ENCODE measurements at regions not wholly inside any gene's neighbourhood (a gene's known extent, or its start where the extent isn't known, plus 50 kb on each side); places are given as distances from the start of the nearest gene placed in this dataset.

DNA sequence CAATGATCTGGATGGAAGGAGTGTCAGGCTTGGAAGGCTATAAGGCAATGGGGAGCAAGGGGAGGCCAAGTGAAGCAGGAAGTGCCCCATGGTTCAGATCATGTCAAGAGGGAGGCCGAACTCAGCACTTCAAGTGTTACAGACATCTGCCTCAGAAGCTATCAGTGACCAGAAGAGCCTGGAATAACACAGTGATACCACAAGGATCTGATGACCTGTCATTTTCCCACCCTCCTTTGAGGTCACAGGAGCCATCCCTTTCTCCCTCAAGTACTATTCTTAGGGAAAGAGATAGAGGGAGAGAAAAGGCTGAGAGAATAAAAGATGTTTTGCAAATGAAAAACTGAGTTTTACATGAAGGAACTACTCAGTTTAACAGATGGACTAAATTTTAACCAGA, 454.8 kb downstream of the CSNK1G3 start:
- no peaks in the 10 kb centered on the region for H3K36me3 Mint-ChIP-seq
- peaks cover 0 to 4% (median 3%) of the 10 kb centered on the region in 3 donors for H3K27me3 Mint-ChIP-seq (ENCODE audit: low read depth in 3 of 3)
- H4K20me1 ChIP-seq (ENCODE audit: insufficient read depth, low read length) = no peaks in the 10 kb centered on the region
- no peaks in the 10 kb centered on the region for H3K4me1 Mint-ChIP-seq
- no peaks in the 10 kb centered on the region for H3K4me1 ChIP-seq (ENCODE audit: control insufficient read depth in 1 of 2, insufficient read depth in 2 of 2, low read length in 2 of 2)
- no peak overlapping the region for H3K4me3 Mint-ChIP-seq
- intact Hi-C loops (cut with micrococcal nuclease) = no loop called here
- H3K9me3 Mint-ChIP-seq = peaks cover under 1 to 13% (median 6%) of the 10 kb centered on the region in 7 donors
- TF ChIP-seq, protein P1, sequence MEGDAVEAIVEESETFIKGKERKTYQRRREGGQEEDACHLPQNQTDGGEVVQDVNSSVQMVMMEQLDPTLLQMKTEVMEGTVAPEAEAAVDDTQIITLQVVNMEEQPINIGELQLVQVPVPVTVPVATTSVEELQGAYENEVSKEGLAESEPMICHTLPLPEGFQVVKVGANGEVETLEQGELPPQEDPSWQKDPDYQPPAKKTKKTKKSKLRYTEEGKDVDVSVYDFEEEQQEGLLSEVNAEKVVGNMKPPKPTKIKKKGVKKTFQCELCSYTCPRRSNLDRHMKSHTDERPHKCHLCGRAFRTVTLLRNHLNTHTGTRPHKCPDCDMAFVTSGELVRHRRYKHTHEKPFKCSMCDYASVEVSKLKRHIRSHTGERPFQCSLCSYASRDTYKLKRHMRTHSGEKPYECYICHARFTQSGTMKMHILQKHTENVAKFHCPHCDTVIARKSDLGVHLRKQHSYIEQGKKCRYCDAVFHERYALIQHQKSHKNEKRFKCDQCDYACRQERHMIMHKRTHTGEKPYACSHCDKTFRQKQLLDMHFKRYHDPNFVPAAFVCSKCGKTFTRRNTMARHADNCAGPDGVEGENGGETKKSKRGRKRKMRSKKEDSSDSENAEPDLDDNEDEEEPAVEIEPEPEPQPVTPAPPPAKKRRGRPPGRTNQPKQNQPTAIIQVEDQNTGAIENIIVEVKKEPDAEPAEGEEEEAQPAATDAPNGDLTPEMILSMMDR (IDR thresholded peaks at IDR 0.05) = no peak
- H3K9ac ChIP-seq (ENCODE audit: insufficient read depth, low read length, poor library complexity, severe bottlenecking) = no peak overlapping the region
- H3K4me2 ChIP-seq (replicated peaks; ENCODE audit: extremely low read depth, low read length, poor library complexity, severe bottlenecking) = no peak overlapping the region
- H3K27ac Mint-ChIP-seq = no peak overlapping the region
- no peaks in the 10 kb centered on the region for H3K27me3 ChIP-seq (ENCODE audit: control insufficient read depth in 2 of 2, insufficient read depth in 2 of 2, low read length in 2 of 2)
- no peak overlapping the region for H2AFZ ChIP-seq (ENCODE audit: insufficient read depth, low read depth, low read length, poor library complexity, severe bottlenecking)
- no peaks in the 10 kb centered on the region for H3K36me3 ChIP-seq (replicated peaks in 1 of 2; ENCODE audit: control insufficient read depth in 1 of 2, insufficient read depth in 2 of 2, low read length in 2 of 2)
- DNase-seq = no peak
- peaks cover 4 to 13% of the 10 kb centered on the region in 2 donors for H3K9me3 ChIP-seq (replicated peaks in 1 of 2; ENCODE audit: control insufficient read depth in 1 of 2, insufficient read depth in 1 of 2, low read length in 2 of 2)
- no peak overlapping the region for H3K4me3 ChIP-seq (replicated peaks in 1 of 3; ENCODE audit: low read depth in 2 of 3, low read length in 3 of 3)
- no peak overlapping the region for H3K27ac ChIP-seq (ENCODE audit: low read depth in 1 of 2, low read length in 2 of 2)
- H3K79me2 ChIP-seq (ENCODE audit: insufficient read depth, low read length) = no peaks in the 10 kb centered on the region
- 100% methylated on average over 1 of the region's 1 CpG for WGBS (ENCODE audit: insufficient coverage)

DNA sequence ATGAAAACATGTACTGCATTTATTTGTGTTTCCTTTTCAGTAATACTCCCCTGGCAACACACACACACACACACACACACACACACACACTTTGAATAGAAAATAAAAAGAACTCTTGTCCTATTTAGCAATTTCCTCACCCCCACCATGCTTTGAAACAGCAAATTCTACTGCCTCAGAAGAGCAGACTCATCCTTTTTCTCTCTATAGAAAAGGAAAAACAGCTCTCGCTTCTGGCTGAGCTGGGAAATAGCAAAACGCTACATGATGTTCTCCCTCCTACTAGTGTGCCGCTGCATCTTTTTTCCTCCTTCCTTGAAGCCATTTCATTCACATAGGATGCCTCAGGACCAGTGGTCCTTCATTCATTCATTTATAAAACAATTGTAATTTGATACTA, 453.6 kb downstream of the CSNK1G3 start:
- Histone ChIP-seq H3K27me3 (ENCODE audit: control insufficient read depth in 2 of 2, insufficient read depth in 2 of 2, low read length in 2 of 2) (no peaks in the 10 kb centered on the region), H3K36me3 (replicated peaks in 1 of 2; ENCODE audit: control insufficient read depth in 1 of 2, insufficient read depth in 2 of 2, low read length in 2 of 2) (no peaks in the 10 kb centered on the region), H3K79me2 (ENCODE audit: insufficient read depth, low read length) (no peaks in the 10 kb centered on the region), H3K4me1 (ENCODE audit: control insufficient read depth in 1 of 2, insufficient read depth in 2 of 2, low read length in 2 of 2) (no peaks in the 10 kb centered on the region), H4K20me1 (ENCODE audit: insufficient read depth, low read length) (no peaks in the 10 kb centered on the region), H3K9ac (ENCODE audit: insufficient read depth, low read length, poor library complexity, severe bottlenecking) (no peak overlapping the region), H3K4me3 (replicated peaks in 1 of 3; ENCODE audit: low read depth in 2 of 3, low read length in 3 of 3) (no peak overlapping the region), H3K27ac (ENCODE audit: low read depth in 1 of 2, low read length in 2 of 2) (no peak overlapping the region), H3K9me3 (replicated peaks in 1 of 2; ENCODE audit: control insufficient read depth in 1 of 2, insufficient read depth in 1 of 2, low read length in 2 of 2) (peaks cover 9 to 10% of the 10 kb centered on the region in 2 donors), H2AFZ (ENCODE audit: insufficient read depth, low read depth, low read length, poor library complexity, severe bottlenecking) (no peak overlapping the region), H3K4me2 (replicated peaks; ENCODE audit: extremely low read depth, low read length, poor library complexity, severe bottlenecking) (no peak overlapping the region)
- DNase-seq = no peak
- TF ChIP-seq, protein P1 (IDR thresholded peaks at IDR 0.05) = no peak
- WGBS (ENCODE audit: insufficient coverage) = no CpG with 5 or more reads among the region's 3 CpGs
- H3K4me1 Mint-ChIP-seq = no peaks in the 10 kb centered on the region
- no peak overlapping the region for H3K27ac Mint-ChIP-seq
- intact Hi-C loops (cut with micrococcal nuclease) = no loop called here
- H3K36me3 Mint-ChIP-seq = no peaks in the 10 kb centered on the region
- H3K27me3 Mint-ChIP-seq (ENCODE audit: low read depth in 3 of 3) = peaks cover 0 to 3% (median 3%) of the 10 kb centered on the region in 3 donors
- H3K4me3 Mint-ChIP-seq = no peak overlapping the region
- peaks cover 2 to 19% (median 4%) of the 10 kb centered on the region in 7 donors for H3K9me3 Mint-ChIP-seq

Data from CD14-positive monocyte (primary cell).